ENCODE measurements at regions not wholly inside any gene's neighbourhood (a gene's known extent, or its start where the extent isn't known, plus 50 kb on each side); places are given as distances from the start of the nearest gene placed in this dataset.
"Not testable (repeated sequence)": the region's sequence is repeated elsewhere in the genome, so short reads cannot be mapped to it uniquely, and the experiment has no call there.

DNA sequence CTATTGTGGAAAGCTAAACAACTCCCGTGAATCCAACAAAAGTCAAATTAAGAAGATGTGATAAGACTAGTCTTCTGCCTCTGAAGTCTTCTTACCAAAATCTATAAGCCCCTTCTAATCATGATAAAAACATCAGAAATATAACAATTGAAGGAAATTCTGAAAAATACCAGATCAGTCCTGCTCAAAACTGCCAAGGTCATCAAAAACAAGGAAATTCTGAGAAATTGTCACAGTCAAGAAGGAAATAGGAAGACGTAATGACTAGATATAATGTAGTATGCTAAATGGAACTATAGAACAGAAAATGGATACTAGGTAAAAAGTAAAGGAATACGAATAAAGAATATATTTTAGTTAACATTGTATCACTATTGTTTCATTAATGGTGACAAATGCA is 314.0 kb downstream of the TMX3 start:
- H3K27me3 Mint-ChIP-seq, result peaks cover 0 to 1% of the 10 kb centered on the region in 2 donors
- Histone ChIP-seq H3K27ac (ENCODE audit: low read depth, low read length) (no peak overlapping the region), H3K4me3 (ENCODE audit: low read length in 2 of 2) (no peak overlapping the region), H3K9me3 (ENCODE audit: control insufficient read depth in 1 of 2, low read length in 2 of 2) (no peaks in the 10 kb centered on the region), H3K36me3 (ENCODE audit: insufficient read depth, low read length) (no peaks in the 10 kb centered on the region), H3K27me3 (ENCODE audit: insufficient read depth, low read length) (no peaks in the 10 kb centered on the region), H3K4me1 (ENCODE audit: insufficient read depth, low read length) (no peaks in the 10 kb centered on the region)
- ChIA-PET CTCF (ENCODE audit: partially characterized antibody) (no interaction called here), POLR2A (ENCODE audit: partially characterized antibody) (no interaction called here)
- H3K4me3 Mint-ChIP-seq, result no peak overlapping the region
- H3K4me1 Mint-ChIP-seq, result no peaks in the 10 kb centered on the region
- intact Hi-C loops (cut with micrococcal nuclease), result no loop called here
- no peaks in the 10 kb centered on the region for H3K36me3 Mint-ChIP-seq
- H3K27ac Mint-ChIP-seq, result no peak overlapping the region
- DNase-seq, result no peak
- peaks cover 0 to 4% (median 0%) of the 10 kb centered on the region in 8 donors for H3K9me3 Mint-ChIP-seq

DNA sequence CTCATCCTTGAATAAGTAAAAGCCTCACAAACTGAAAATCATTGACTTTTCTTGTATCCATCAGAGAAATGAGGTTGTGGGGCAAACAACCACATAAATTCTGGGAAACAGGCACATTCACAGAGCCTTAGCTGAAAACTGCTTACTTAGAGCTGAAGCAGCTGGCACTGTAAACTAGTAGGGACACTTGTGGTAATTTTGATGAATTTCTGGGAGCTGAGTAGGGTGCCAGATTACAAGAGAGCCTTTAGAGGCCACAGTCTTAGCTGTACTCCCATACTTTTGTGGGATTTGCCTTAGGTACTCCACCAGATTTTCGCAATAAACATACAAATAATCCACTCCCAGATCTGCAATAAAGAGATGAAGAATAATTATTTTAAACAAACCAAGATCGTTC is 315.2 kb downstream of the TMX3 start:
- peaks cover 0 to 3% (median 0%) of the 10 kb centered on the region in 8 donors for H3K9me3 Mint-ChIP-seq
- DNase-seq, result no peak
- Histone ChIP-seq H3K4me1 (ENCODE audit: insufficient read depth, low read length) (no peaks in the 10 kb centered on the region), H3K9me3 (ENCODE audit: control insufficient read depth in 1 of 2, low read length in 2 of 2) (no peaks in the 10 kb centered on the region), H3K4me3 (ENCODE audit: low read length in 2 of 2) (no peak overlapping the region), H3K36me3 (ENCODE audit: insufficient read depth, low read length) (no peaks in the 10 kb centered on the region), H3K27ac (ENCODE audit: low read depth, low read length) (no peak overlapping the region), H3K27me3 (ENCODE audit: insufficient read depth, low read length) (no peaks in the 10 kb centered on the region)
- CTCF ChIA-PET (ENCODE audit: partially characterized antibody), result no interaction called here
- no peaks in the 10 kb centered on the region for H3K36me3 Mint-ChIP-seq
- peaks cover 0 to 1% of the 10 kb centered on the region in 2 donors for H3K27me3 Mint-ChIP-seq
- no peaks in the 10 kb centered on the region for H3K4me1 Mint-ChIP-seq
- POLR2A ChIA-PET (ENCODE audit: partially characterized antibody), result no interaction called here
- intact Hi-C loops (cut with micrococcal nuclease), result no loop called here
- H3K4me3 Mint-ChIP-seq, result no peak overlapping the region
- no peak overlapping the region for H3K27ac Mint-ChIP-seq

DNA sequence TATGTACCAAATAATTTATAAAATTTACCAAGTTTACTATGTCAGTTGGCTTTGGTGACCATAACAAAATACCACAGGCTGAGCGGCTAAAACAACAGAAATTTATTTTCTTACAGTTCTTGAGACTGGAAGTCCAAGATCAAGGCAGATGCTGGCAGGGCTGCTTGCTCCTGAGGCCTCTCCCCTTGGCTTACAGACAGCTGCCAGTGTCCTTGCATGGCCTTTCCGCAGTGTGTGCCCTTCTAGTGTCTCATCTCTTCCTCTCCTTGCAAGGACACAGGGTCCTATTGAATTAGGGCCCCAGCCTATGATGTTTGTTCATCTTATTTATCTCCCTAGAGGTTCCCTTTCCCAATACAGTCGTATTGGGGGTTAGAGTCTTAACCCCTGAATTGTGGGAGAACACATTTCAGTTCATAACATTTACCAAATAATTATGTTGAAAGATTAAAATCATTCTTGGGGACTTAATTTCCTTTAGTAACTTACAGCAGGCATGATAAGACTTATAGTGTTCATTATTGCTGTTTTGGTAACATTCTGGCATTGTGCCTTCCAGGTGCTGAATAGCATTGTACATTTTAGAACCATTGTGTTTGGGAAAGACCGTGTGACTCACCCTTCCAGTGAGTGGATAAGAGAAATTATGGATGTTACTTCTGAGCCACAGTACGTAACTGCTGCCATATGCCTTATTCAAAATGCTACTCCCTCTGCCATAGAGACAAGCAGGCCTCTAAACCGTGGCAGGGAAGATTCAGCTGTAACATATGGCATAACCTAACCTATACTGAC is 317.5 kb downstream of the TMX3 start:
- Mint-ChIP-seq H3K9me3 (no peaks in the 10 kb centered on the region), H3K27me3 (peaks cover 0 to 1% of the 10 kb centered on the region in 2 donors), H3K4me1 (no peaks in the 10 kb centered on the region), H3K4me3 (no peak overlapping the region), H3K27ac (no peak overlapping the region), H3K36me3 (no peaks in the 10 kb centered on the region)
- Histone ChIP-seq H3K27me3 (ENCODE audit: insufficient read depth, low read length) (no peaks in the 10 kb centered on the region), H3K4me1 (ENCODE audit: insufficient read depth, low read length) (no peaks in the 10 kb centered on the region), H3K36me3 (ENCODE audit: insufficient read depth, low read length) (no peaks in the 10 kb centered on the region), H3K4me3 (ENCODE audit: low read length in 2 of 2) (no peak overlapping the region), H3K9me3 (ENCODE audit: control insufficient read depth in 1 of 2, low read length in 2 of 2) (no peaks in the 10 kb centered on the region), H3K27ac (ENCODE audit: low read depth, low read length) (no peak overlapping the region)
- POLR2A ChIA-PET (ENCODE audit: partially characterized antibody), result no interaction called here
- DNase-seq, result no peak
- CTCF ChIA-PET (ENCODE audit: partially characterized antibody), result no interaction called here
- intact Hi-C loops (cut with micrococcal nuclease), result no loop called here

DNA sequence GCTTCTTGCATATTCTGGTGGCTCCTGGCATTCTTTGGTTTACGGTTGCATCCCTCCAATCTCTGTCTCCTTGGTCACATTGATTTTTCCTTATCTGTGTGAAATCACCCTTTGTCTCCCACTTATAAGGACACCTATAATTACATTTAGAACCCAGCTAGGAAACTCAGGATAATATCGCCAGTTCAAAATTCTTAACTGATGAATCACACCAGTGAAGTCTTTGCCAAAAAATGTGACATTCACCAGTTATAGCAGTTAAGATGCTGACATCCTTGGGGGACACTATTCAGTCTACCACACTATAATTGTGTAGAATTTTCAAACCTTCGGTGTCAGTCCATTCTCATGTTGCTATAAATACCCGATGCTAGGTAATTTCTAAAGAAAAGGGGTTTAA is 320.2 kb downstream of the TMX3 start:
- no peaks in the 10 kb centered on the region for H3K9me3 ChIP-seq (ENCODE audit: control insufficient read depth in 1 of 2, low read length in 2 of 2)
- no peak overlapping the region for H3K4me3 ChIP-seq (ENCODE audit: low read length in 2 of 2)
- Mint-ChIP-seq H3K27me3 (peaks cover 0 to 1% of the 10 kb centered on the region in 2 donors), H3K4me3 (no peak overlapping the region), H3K4me1 (no peaks in the 10 kb centered on the region), H3K27ac (no peak overlapping the region), H3K36me3 (no peaks in the 10 kb centered on the region), H3K9me3 (peaks cover 0 to 4% (median 0%) of the 10 kb centered on the region in 8 donors)
- ChIA-PET POLR2A (ENCODE audit: partially characterized antibody) (no interaction called here), CTCF (ENCODE audit: partially characterized antibody) (no interaction called here)
- H3K27ac ChIP-seq (ENCODE audit: low read depth, low read length), result no peak overlapping the region
- H3K36me3 ChIP-seq (ENCODE audit: insufficient read depth, low read length), result no peaks in the 10 kb centered on the region
- no peaks in the 10 kb centered on the region for H3K27me3 ChIP-seq (ENCODE audit: insufficient read depth, low read length)
- intact Hi-C loops (cut with micrococcal nuclease), result no loop called here
- DNase-seq, result no peak
- no peaks in the 10 kb centered on the region for H3K4me1 ChIP-seq (ENCODE audit: insufficient read depth, low read length)

DNA sequence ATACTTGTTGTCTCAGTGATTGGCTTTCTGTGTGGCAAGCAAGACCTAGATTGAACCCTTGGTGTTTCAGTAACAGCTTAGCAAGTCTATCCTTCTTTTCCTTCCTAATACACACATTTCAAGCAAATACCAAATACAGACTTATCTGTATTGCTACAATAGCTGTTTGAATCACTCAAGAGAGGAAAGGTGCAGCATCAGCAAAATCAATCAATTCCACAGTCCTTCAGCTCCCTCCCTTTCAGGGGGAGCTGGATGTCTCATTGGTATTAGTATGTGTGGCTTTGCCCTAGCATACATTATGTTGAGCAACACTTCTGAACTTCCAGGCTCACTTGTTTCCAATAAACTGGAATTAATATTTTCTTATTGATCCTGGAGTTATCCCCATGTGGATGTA is 323.1 kb downstream of the TMX3 start:
- intact Hi-C loops (cut with micrococcal nuclease), result no loop called here
- ChIA-PET POLR2A (ENCODE audit: partially characterized antibody) (no interaction called here), CTCF (ENCODE audit: partially characterized antibody) (no interaction called here)
- no peaks in the 10 kb centered on the region for H3K36me3 ChIP-seq (ENCODE audit: insufficient read depth, low read length)
- DNase-seq, result no peak
- Mint-ChIP-seq H3K9me3 (peaks cover 0 to 4% (median 0%) of the 10 kb centered on the region in 8 donors), H3K4me1 (no peaks in the 10 kb centered on the region), H3K27me3 (no peaks in the 10 kb centered on the region), H3K36me3 (no peaks in the 10 kb centered on the region), H3K27ac (no peak overlapping the region), H3K4me3 (no peak overlapping the region)
- no peaks in the 10 kb centered on the region for H3K27me3 ChIP-seq (ENCODE audit: insufficient read depth, low read length)
- no peaks in the 10 kb centered on the region for H3K4me1 ChIP-seq (ENCODE audit: insufficient read depth, low read length)
- H3K9me3 ChIP-seq (ENCODE audit: control insufficient read depth in 1 of 2, low read length in 2 of 2), result no peaks in the 10 kb centered on the region
- H3K4me3 ChIP-seq (ENCODE audit: low read length in 2 of 2), result no peak overlapping the region
- no peak overlapping the region for H3K27ac ChIP-seq (ENCODE audit: low read depth, low read length)

DNA sequence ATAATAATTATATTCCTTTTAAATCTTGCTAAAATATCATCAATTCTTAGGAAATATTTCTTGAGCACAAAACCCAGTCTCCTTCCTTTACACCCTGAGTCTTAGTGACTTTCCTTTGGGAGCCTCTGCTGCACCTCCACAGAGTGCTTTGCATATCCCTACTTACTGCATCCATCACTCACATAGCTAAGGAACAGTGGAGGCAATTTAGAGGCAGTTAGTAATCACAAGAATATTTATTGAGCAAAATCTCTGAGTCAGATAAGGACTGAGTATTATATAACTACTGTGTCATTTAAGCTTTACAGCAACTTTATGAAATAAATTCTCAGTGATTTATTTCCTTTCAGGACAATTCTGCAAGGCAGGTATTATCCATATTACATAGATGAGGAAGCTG is 327.7 kb downstream of the TMX3 start:
- Histone ChIP-seq H3K36me3 (ENCODE audit: insufficient read depth, low read length) (no peaks in the 10 kb centered on the region), H3K27ac (ENCODE audit: low read depth, low read length) (no peak overlapping the region), H3K4me3 (ENCODE audit: low read length in 2 of 2) (no peak overlapping the region), H3K27me3 (ENCODE audit: insufficient read depth, low read length) (no peaks in the 10 kb centered on the region), H3K4me1 (ENCODE audit: insufficient read depth, low read length) (no peaks in the 10 kb centered on the region), H3K9me3 (ENCODE audit: control insufficient read depth in 1 of 2, low read length in 2 of 2) (no peaks in the 10 kb centered on the region)
- Mint-ChIP-seq H3K4me3 (no peak overlapping the region), H3K36me3 (no peaks in the 10 kb centered on the region), H3K27ac (no peak overlapping the region), H3K9me3 (peaks cover 0 to 10% (median 4%) of the 10 kb centered on the region in 8 donors), H3K4me1 (no peaks in the 10 kb centered on the region), H3K27me3 (no peaks in the 10 kb centered on the region)
- ChIA-PET CTCF (ENCODE audit: partially characterized antibody) (no interaction called here), POLR2A (ENCODE audit: partially characterized antibody) (no interaction called here)
- no peak for DNase-seq
- intact Hi-C loops (cut with micrococcal nuclease), result no loop called here

DNA sequence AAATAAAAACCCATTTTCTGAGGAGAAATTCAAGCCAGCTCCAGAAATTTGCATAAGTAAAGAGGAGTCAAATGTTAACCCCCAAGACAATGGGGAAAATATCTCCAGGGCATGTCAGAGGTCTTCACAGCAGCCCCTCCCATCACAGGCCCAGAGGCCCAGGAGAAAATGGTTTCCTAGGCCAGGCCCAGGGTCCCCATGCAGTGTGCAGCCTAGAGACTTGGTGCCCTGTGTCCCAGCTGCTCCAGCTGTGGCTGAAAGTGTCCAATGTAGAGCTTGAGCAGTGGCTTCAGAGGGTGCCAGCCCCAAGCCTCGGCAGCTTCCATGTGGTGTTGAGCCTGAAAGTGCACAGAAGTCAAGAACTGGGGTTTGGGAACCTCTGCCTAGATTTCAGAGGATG is 330.9 kb downstream of the TMX3 start:
- POLR2A ChIA-PET (ENCODE audit: partially characterized antibody); H3K36me3 Mint-ChIP-seq; H3K36me3 ChIP-seq (ENCODE audit: insufficient read depth, low read length); CTCF ChIA-PET (ENCODE audit: partially characterized antibody); intact Hi-C loops (cut with micrococcal nuclease); H3K27ac ChIP-seq (ENCODE audit: low read depth, low read length); H3K4me3 ChIP-seq (ENCODE audit: low read length in 2 of 2); H3K9me3 ChIP-seq (ENCODE audit: control insufficient read depth in 1 of 2, low read length in 2 of 2); H3K4me1 ChIP-seq (ENCODE audit: insufficient read depth, low read length); H3K27me3 ChIP-seq (ENCODE audit: insufficient read depth, low read length); H3K4me3 Mint-ChIP-seq; H3K4me1 Mint-ChIP-seq; H3K27me3 Mint-ChIP-seq; H3K27ac Mint-ChIP-seq; DNase-seq: not testable (repeated sequence)
- H3K9me3 Mint-ChIP-seq, result peaks cover 0 to 10% (median 1%) of the 10 kb centered on the region in 8 donors

DNA sequence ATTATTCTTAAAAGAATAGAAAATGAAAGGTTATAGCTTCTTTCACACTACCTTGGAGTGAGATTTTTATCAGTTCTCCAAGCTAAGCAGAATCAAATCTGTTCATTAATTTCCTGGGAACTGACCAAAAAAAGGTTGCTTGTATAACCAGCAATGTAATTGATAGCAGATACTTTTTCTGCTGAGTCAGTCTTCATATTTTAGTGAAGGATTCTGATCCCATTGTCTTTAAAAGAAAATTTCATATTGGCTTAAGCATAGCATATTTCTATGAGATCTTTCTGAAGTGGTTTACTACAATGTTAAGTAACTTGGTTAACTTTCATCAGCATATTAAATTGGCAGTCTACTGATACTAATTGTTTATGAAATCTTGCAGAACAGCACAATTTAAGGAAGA is 338.0 kb downstream of the TMX3 start:
- Histone ChIP-seq H3K36me3 (ENCODE audit: insufficient read depth, low read length) (no peaks in the 10 kb centered on the region), H3K27ac (ENCODE audit: low read depth, low read length) (no peak overlapping the region), H3K9me3 (ENCODE audit: control insufficient read depth in 1 of 2, low read length in 2 of 2) (no peaks in the 10 kb centered on the region), H3K4me3 (ENCODE audit: low read length in 2 of 2) (no peak overlapping the region), H3K27me3 (ENCODE audit: insufficient read depth, low read length) (no peaks in the 10 kb centered on the region), H3K4me1 (ENCODE audit: insufficient read depth, low read length) (no peaks in the 10 kb centered on the region)
- Mint-ChIP-seq H3K9me3 (no peaks in the 10 kb centered on the region), H3K27ac (no peak overlapping the region), H3K4me3 (no peak overlapping the region), H3K4me1 (no peaks in the 10 kb centered on the region), H3K27me3 (no peaks in the 10 kb centered on the region), H3K36me3 (no peaks in the 10 kb centered on the region)
- POLR2A ChIA-PET (ENCODE audit: partially characterized antibody), result no interaction called here
- CTCF ChIA-PET (ENCODE audit: partially characterized antibody), result no interaction called here
- intact Hi-C loops (cut with micrococcal nuclease), result no loop called here
- DNase-seq, result no peak

Measured in CD4-positive, alpha-beta memory T cell (primary cell).